GM12878 (cell line): ENCODE measurements at regions not wholly inside any gene's neighbourhood (a gene's known extent, or its start where the extent isn't known, plus 50 kb on each side); places are given as distances from the start of the nearest gene placed in this dataset.

Source experiments
- ATAC-seq: fragments of 200-7000 bp; cut with Tn5 transposase; 3 replicates; pipeline ENCODE4 v1.9.1; 2020; ENCODE audit warnings: mild to moderate bottlenecking, moderate library complexity
- BruUV-seq: library from RNA; stranded (reverse); fragments of 400-500 nt; replicated peaks from 2 replicates; lab custom pipeline; 2021; lab: Mats Ljungman, UMichigan
- CTCF ChIA-PET: fragments of 300-600 bp; sonication (Branson Sonifier 250); formaldehyde crosslinking; extraction: SDS; loops from one replicate; lab custom pipeline; 2021; ENCODE audit warnings: inconsistent platforms; lab: Yijun Ruan, JAX
- POLR2A ChIA-PET: fragments of 350-600 bp; formaldehyde crosslinking; extraction: SDS; loops from one replicate; lab custom pipeline; 2021; ENCODE audit warnings: inconsistent platforms; lab: Charles Lee
- RAD21 ChIA-PET: fragments of 300-600 bp; sonication (Branson Sonifier 250); formaldehyde crosslinking; loops from one replicate; lab custom pipeline; 2023; ENCODE audit warnings: antibody characterized with exemption; ENCODE audit not compliant: unreplicated experiment; lab: Charles Lee
- SMC1A ChIA-PET: fragments of 300-600 bp; sonication (Branson Sonifier 250); formaldehyde crosslinking; loops from one replicate; lab custom pipeline; 2023; ENCODE audit not compliant: unreplicated experiment, uncharacterized antibody; lab: Charles Lee
- DNase-seq: peaks from one replicate; pipeline ENCODE4 v3.0.0-alpha.2; 2011; ENCODE audit warnings: low read depth, low spot score
- FAIRE-seq: peaks from 3 replicates; lab custom pipeline; 2011; peaks lifted over from hg19 to GRCh38; lab: Jason Lieb, UNC
- H2AFZ ChIP-seq: 2 replicates; pipeline ENCODE4 v1.6.0; 2011; ENCODE audit warnings: low read depth, low read length, control low read depth; ENCODE audit not compliant: control insufficient read depth
- H3K27ac ChIP-seq: 2 replicates; pipeline ENCODE4 v1.5.1; 2011; ENCODE audit warnings: control low read depth; ENCODE audit not compliant: control insufficient read depth, insufficient read depth
- H3K27me3 ChIP-seq, 2 experiments: replicated peaks in 1 of 2; 2 replicates each; pipeline versions ENCODE4 v1.6.0 to v1.6.1; 2011; ENCODE audit warnings: low read length in 1 of 2; ENCODE audit not compliant: control insufficient read depth in 2 of 2, insufficient read depth in 2 of 2
- H3K36me3 ChIP-seq, 2 experiments: 2 replicates each; pipeline ENCODE4 v1.5.1; 2011; ENCODE audit warnings: low read length in 1 of 2; ENCODE audit not compliant: control insufficient read depth in 2 of 2, insufficient read depth in 2 of 2
- H3K4me1 ChIP-seq: 2 replicates; pipeline ENCODE4 v1.6.1; 2011; ENCODE audit warnings: mild to moderate bottlenecking, low read length, moderate library complexity, mixed read lengths; ENCODE audit not compliant: control insufficient read depth, insufficient read depth
- H3K4me2 ChIP-seq: 2 replicates; pipeline ENCODE4 v1.6.0; 2011; ENCODE audit warnings: control low read depth; ENCODE audit not compliant: control insufficient read depth, insufficient read depth
- H3K4me3 ChIP-seq: fragments of 200-600 bp; sonication (generic); 2 replicates; pipeline ENCODE4 v1.5.1; 2016
- H3K79me2 ChIP-seq: 2 replicates; pipeline ENCODE4 v1.6.0; 2011; ENCODE audit warnings: low read length; ENCODE audit not compliant: control insufficient read depth, insufficient read depth
- H3K9ac ChIP-seq: 2 replicates; pipeline ENCODE4 v1.8.0; 2011; ENCODE audit warnings: low read length, control low read depth, mixed read lengths; ENCODE audit not compliant: control insufficient read depth, insufficient read depth
- H3K9me3 ChIP-seq: replicated peaks from 3 replicates; pipeline ENCODE4 v1.5.1; 2011; ENCODE audit warnings: mild to moderate bottlenecking, low read length; ENCODE audit not compliant: control insufficient read depth, insufficient read depth
- H4K20me1 ChIP-seq: 2 replicates; pipeline ENCODE4 v1.6.0; 2011; ENCODE audit not compliant: control insufficient read depth, insufficient read depth
- BCL11A ChIP-seq: IDR thresholded peaks from 2 replicates; pipeline ENCODE4 v1.6.1; 2011; ENCODE audit warnings: low read depth, low read length
- BMI1 ChIP-seq: fragments of 450-650 bp; IDR thresholded peaks from 2 replicates; pipeline ENCODE4 v1.6.1; 2016; ENCODE audit warnings: mild to moderate bottlenecking, moderate library complexity, borderline replicate concordance
- E4F1 ChIP-seq: fragments of 450-650 bp; IDR thresholded peaks from 2 replicates; pipeline ENCODE4 v1.6.1; 2018; ENCODE audit warnings: borderline replicate concordance, mild to moderate bottlenecking; ENCODE audit not compliant: partially characterized antibody
- ESRRA ChIP-seq: IDR thresholded peaks from 2 replicates; pipeline ENCODE4 v1.6.1; 2012; ENCODE audit warnings: mild to moderate bottlenecking, low read length, improper control_type of control experiment
- FOS ChIP-seq: IDR thresholded peaks from 3 replicates; pipeline ENCODE4 v1.6.1; 2011; ENCODE audit warnings: borderline replicate concordance; ENCODE audit not compliant: insufficient read length; ENCODE audit errors: extremely low read depth
- FOXM1 ChIP-seq: IDR thresholded peaks from 2 replicates; pipeline ENCODE4 v1.6.1; 2012; ENCODE audit warnings: low read depth, mild to moderate bottlenecking, inconsistent platforms, low read length, moderate library complexity
- HDGF ChIP-seq: fragments of 450-650 bp; IDR thresholded peaks from 2 replicates; pipeline ENCODE4 v1.6.1; 2016; ENCODE audit warnings: antibody characterized with exemption
- NFYA ChIP-seq: IDR thresholded peaks from 2 replicates; pipeline ENCODE4 v1.6.1; 2011; ENCODE audit warnings: low read depth, mild to moderate bottlenecking, low read length, improper control_type of control experiment, borderline replicate concordance
- NRF1 ChIP-seq: conservative IDR thresholded peaks from 2 replicates; pipeline ENCODE4 v1.6.1; 2011; ENCODE audit warnings: mild to moderate bottlenecking, low read depth, low read length, improper control_type of control experiment
- PML ChIP-seq: IDR thresholded peaks from 2 replicates; pipeline ENCODE4 v1.6.1; 2012; ENCODE audit warnings: low read length, inconsistent platforms
- POLR2A ChIP-seq: IDR thresholded peaks from 2 replicates; pipeline ENCODE4 v1.6.1; 2011; ENCODE audit warnings: low read depth, mild to moderate bottlenecking, low read length
- POU2F2 ChIP-seq: IDR thresholded peaks from 3 replicates; pipeline ENCODE4 v1.6.1; 2011; ENCODE audit warnings: low read depth, mild to moderate bottlenecking, low read length, borderline replicate concordance
- RELA ChIP-seq: fragments of 450-650 bp; IDR thresholded peaks from 2 replicates; pipeline ENCODE4 v1.8.0; 2014; ENCODE audit warnings: borderline replicate concordance; ENCODE audit not compliant: partially characterized antibody
- TBL1XR1 ChIP-seq: IDR thresholded peaks from 2 replicates; pipeline ENCODE4 v1.6.1; 2012; ENCODE audit warnings: low read depth, low read length, improper control_type of control experiment
- YY1 ChIP-seq: IDR thresholded peaks from 2 replicates; pipeline ENCODE4 v1.6.1; 2011; ENCODE audit warnings: low read depth, mild to moderate bottlenecking, low read length
- ZBED1 ChIP-seq: IDR thresholded peaks from 2 replicates; pipeline ENCODE4 v1.6.1; 2016; ENCODE audit warnings: borderline replicate concordance
- ZBTB33 ChIP-seq: fragments of 450-650 bp; IDR thresholded peaks from 2 replicates; pipeline ENCODE4 v1.6.1; 2017; ENCODE audit warnings: mild to moderate bottlenecking
- ZNF384 ChIP-seq: IDR thresholded peaks from 2 replicates; pipeline ENCODE4 v1.6.1; 2012; ENCODE audit warnings: low read depth, mild to moderate bottlenecking, low read length, improper control_type of control experiment, borderline replicate concordance
- WGBS: methylation state at CpG from one replicate; pipeline ENCODE4 v1.1.6; 2016; ENCODE audit warnings: low lambda C conversion rate; ENCODE audit not compliant: insufficient replicate concordance, insufficient coverage; ENCODE audit errors: missing lambda C conversion rate; 5-methylcytosine and 5-hydroxymethylcytosine counted together
- in situ Hi-C: fragments of 300-500 bp; cut with MboI; formaldehyde crosslinking; loops from 9 replicates; pipeline ENCODE4 v1.14.3; 2018; ENCODE audit warnings: mixed read lengths
- intact Hi-C: fragments of 100-400 bp; cut with micrococcal nuclease; formaldehyde crosslinking; loops from one replicate; pipeline ENCODE4 v1.14.2; 2022; ENCODE audit not compliant: unreplicated experiment
- TF ChIP-seq, protein P1 (sequence below): fragments of 150-350 bp; IDR thresholded peaks from 2 replicates; pipeline ENCODE4 v1.6.1; 2016; ENCODE audit warnings: low read depth, low read length

- intact Hi-C loops = no loop called here
- FAIRE-seq (no peak), ATAC-seq (no peak), DNase-seq (no peak)
- H3K4me3 ChIP-seq = no peak overlapping the region
- no peak overlapping the region for H3K4me2 ChIP-seq
- SMC1A ChIA-PET = interaction anchor here (1.5 kb wide), 1 partner anchor 30 kb away, joined by 3 read pairs; no protein-coding TSS in a partner anchor
- no peak overlapping the region for H2AFZ ChIP-seq
- H3K27ac ChIP-seq = no peak overlapping the region
- POLR2A ChIA-PET = no interaction called here
- no peaks in the 10 kb centered on the region for H3K4me1 ChIP-seq
- RAD21 ChIA-PET = no interaction called here
- no peaks in the 10 kb centered on the region for H3K27me3 ChIP-seq
- no peaks in the 10 kb centered on the region for H4K20me1 ChIP-seq
- no peaks in the 10 kb centered on the region for H3K36me3 ChIP-seq
- 13% methylated on average over 5 of the region's 5 CpGs for WGBS
- H3K9ac ChIP-seq = no peak overlapping the region
- in situ Hi-C loops = no loop called here
- no peaks in the 10 kb centered on the region for H3K9me3 ChIP-seq
- no peaks in the 10 kb centered on the region for H3K79me2 ChIP-seq
- BruUV-seq = no TSS peak
- TF ChIP-seq PML = no peak
- TF ChIP-seq, protein P1, sequence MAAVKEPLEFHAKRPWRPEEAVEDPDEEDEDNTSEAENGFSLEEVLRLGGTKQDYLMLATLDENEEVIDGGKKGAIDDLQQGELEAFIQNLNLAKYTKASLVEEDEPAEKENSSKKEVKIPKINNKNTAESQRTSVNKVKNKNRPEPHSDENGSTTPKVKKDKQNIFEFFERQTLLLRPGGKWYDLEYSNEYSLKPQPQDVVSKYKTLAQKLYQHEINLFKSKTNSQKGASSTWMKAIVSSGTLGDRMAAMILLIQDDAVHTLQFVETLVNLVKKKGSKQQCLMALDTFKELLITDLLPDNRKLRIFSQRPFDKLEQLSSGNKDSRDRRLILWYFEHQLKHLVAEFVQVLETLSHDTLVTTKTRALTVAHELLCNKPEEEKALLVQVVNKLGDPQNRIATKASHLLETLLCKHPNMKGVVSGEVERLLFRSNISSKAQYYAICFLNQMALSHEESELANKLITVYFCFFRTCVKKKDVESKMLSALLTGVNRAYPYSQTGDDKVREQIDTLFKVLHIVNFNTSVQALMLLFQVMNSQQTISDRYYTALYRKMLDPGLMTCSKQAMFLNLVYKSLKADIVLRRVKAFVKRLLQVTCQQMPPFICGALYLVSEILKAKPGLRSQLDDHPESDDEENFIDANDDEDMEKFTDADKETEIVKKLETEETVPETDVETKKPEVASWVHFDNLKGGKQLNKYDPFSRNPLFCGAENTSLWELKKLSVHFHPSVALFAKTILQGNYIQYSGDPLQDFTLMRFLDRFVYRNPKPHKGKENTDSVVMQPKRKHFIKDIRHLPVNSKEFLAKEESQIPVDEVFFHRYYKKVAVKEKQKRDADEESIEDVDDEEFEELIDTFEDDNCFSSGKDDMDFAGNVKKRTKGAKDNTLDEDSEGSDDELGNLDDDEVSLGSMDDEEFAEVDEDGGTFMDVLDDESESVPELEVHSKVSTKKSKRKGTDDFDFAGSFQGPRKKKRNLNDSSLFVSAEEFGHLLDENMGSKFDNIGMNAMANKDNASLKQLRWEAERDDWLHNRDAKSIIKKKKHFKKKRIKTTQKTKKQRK = no peak
- no peak for TF ChIP-seq NRF1
- no peak for TF ChIP-seq YY1
- no peak for TF ChIP-seq BCL11A
- TF ChIP-seq E4F1 = no peak
- TF ChIP-seq ZBTB33 = no peak
- TF ChIP-seq POLR2A = no peak
- TF ChIP-seq ZNF384 = no peak
- TF ChIP-seq ZBED1 = no peak
- no peak for TF ChIP-seq NFYA
- TF ChIP-seq FOS = no peak
- TF ChIP-seq ESRRA = no peak
- TF ChIP-seq TBL1XR1 = no peak
- no peak for TF ChIP-seq HDGF
- no peak for TF ChIP-seq RELA
- no peak for TF ChIP-seq BMI1
- no peak for TF ChIP-seq FOXM1
- no peak for TF ChIP-seq POU2F2
- CTCF ChIA-PET = no interaction called here
Measured at GRCh38 chr2:150046211-150046610, 441.3 kb downstream of the RND3 start.
